DND-41 (cell line): ENCODE measurements at regions not wholly inside any gene's neighbourhood (a gene's known extent, or its start where the extent isn't known, plus 50 kb on each side); places are given as distances from the start of the nearest gene placed in this dataset.

Experiments
- ATAC-seq: fragments of 200-7000 bp; cut with Tn5 transposase; 3 replicates; pipeline ENCODE4 v1.9.1; 2021; ENCODE audit warnings: low read depth; ENCODE audit not compliant: insufficient read depth
- DNase-seq: peaks from one replicate; pipeline ENCODE4 v3.0.0-alpha.2; 2020
- H2AFZ ChIP-seq: 2 replicates; pipeline ENCODE4 v1.6.0; 2012; ENCODE audit warnings: low read depth, low read length
- H3K27ac ChIP-seq: 2 replicates; pipeline ENCODE4 v1.5.1; 2012; ENCODE audit warnings: low read length, inconsistent platforms
- H3K27me3 ChIP-seq: fragments of 200-600 bp; sonication (generic); 2 replicates; pipeline ENCODE4 v1.6.0; 2012; ENCODE audit warnings: low read length, mild to moderate bottlenecking, inconsistent platforms; ENCODE audit not compliant: insufficient read depth, poor library complexity
- H3K36me3 ChIP-seq: 2 replicates; pipeline ENCODE4 v1.5.1; 2012; ENCODE audit warnings: low read length, inconsistent platforms; ENCODE audit not compliant: insufficient read depth
- H3K4me1 ChIP-seq: 2 replicates; pipeline ENCODE4 v1.5.1; 2012; ENCODE audit warnings: mild to moderate bottlenecking, low read length; ENCODE audit not compliant: insufficient read depth
- H3K4me2 ChIP-seq: 2 replicates; pipeline ENCODE4 v1.6.0; 2012; ENCODE audit warnings: mild to moderate bottlenecking, moderate library complexity, low read length, inconsistent platforms; ENCODE audit not compliant: insufficient read depth
- H3K4me3 ChIP-seq, 2 experiments: fragments of 200-600 bp in 1 of 2; shearing (Covaris generic) in 1 of 2; 2 replicates each; pipeline ENCODE4 v1.5.1; 2012 to 2016; ENCODE audit warnings: inconsistent platforms in 2 of 2, low read length in 2 of 2, mild to moderate bottlenecking in 2 of 2, low read depth in 1 of 2, moderate library complexity in 1 of 2
- H3K79me2 ChIP-seq: 2 replicates; pipeline ENCODE4 v1.6.0; 2012; ENCODE audit warnings: low read length, inconsistent platforms; ENCODE audit not compliant: insufficient read depth
- H3K9ac ChIP-seq: 2 replicates; pipeline ENCODE4 v1.6.0; 2012; ENCODE audit warnings: low read depth, mild to moderate bottlenecking, inconsistent platforms, low read length, moderate library complexity
- H3K9me3 ChIP-seq: 2 replicates; pipeline ENCODE4 v1.5.1; 2012; ENCODE audit warnings: low read length, moderate library complexity, mild to moderate bottlenecking, inconsistent platforms; ENCODE audit not compliant: insufficient read depth, severe bottlenecking
- H4K20me1 ChIP-seq: 2 replicates; pipeline ENCODE4 v1.6.0; 2012; ENCODE audit warnings: low read length; ENCODE audit not compliant: insufficient read depth
- CTCF ChIP-seq: IDR thresholded peaks from 2 replicates; pipeline ENCODE4 v1.5.1; 2012; ENCODE audit warnings: borderline replicate concordance, low read length, moderate library complexity, mild to moderate bottlenecking; ENCODE audit not compliant: poor library complexity, severe bottlenecking; ENCODE audit errors: extremely low read depth
- EZH2 ChIP-seq: IDR thresholded peaks from 3 replicates; pipeline ENCODE4 v1.6.1; 2012; ENCODE audit warnings: borderline replicate concordance, low read depth, mild to moderate bottlenecking, moderate library complexity, low read length, inconsistent platforms; ENCODE audit not compliant: severe bottlenecking

DNA sequence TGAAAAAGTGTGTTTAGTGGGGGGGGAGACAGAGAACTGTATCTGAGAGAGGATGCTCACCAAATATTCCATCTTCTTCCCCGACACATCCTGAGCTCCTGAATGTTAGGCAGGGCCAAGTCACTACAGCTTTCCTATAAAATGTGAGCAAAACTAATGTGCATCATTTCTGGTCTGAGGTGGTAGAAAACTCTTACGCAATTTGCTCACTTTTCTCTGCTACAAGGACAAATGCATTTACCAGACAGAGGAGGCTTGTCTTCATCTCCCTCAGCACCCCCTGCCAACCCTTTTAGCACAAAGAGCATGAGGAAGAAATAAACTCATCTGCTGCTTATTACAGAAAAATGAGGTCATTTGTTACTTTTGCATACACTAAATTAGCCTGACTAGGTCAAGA is 554.0 kb downstream of the RNF144A start:
- no peaks in the 10 kb centered on the region for H3K4me1 ChIP-seq
- H3K27me3 ChIP-seq: no peaks in the 10 kb centered on the region
- H3K9me3 ChIP-seq: no peaks in the 10 kb centered on the region
- H3K27ac ChIP-seq: no peak overlapping the region
- H3K4me3 ChIP-seq: no peak overlapping the region
- H3K79me2 ChIP-seq: no peaks in the 10 kb centered on the region
- H4K20me1 ChIP-seq: no peaks in the 10 kb centered on the region
- no peak overlapping the region for H3K4me2 ChIP-seq
- TF ChIP-seq EZH2: no peak
- TF ChIP-seq CTCF: no peak
- no peak for ATAC-seq
- H3K36me3 ChIP-seq: no peaks in the 10 kb centered on the region
- no peak overlapping the region for H3K9ac ChIP-seq
- H2AFZ ChIP-seq: no peak overlapping the region
- no peak for DNase-seq

GRCh38 chr2:7472465-7472864 is 555.3 kb downstream of the RNF144A start:
- H3K9me3 ChIP-seq: no peaks in the 10 kb centered on the region

DNA sequence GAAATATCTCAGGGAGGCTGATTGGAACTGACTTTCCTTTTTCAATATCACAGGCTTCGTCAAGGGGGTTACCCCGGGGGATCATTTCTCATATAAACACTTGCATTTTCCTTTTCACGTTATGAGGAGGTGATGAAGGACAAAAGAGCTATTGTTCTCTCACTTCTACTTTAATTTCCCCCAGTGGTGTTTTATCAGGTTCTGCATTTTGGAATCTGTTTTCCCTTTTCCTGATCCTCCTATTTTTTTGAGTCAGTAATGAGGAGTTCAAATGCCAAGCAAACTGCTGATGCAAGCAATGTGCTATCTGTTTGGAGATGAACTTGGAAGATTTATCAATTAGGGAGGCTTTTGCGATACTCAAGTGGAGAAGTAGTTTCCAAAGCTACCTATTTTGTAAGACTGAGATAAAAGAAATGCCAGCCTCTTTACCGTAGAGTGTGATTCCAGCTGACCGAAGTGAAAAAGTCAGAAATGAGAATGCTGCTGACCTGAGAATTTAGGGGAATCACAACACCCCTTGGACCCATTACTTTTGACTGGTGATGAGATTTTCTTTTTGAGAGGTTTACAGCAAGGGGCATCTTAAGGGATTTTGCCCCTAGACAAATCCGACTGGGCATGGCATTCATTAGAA is 556.0 kb downstream of the RNF144A start:
- no peak overlapping the region for H3K27ac ChIP-seq
- no peaks in the 10 kb centered on the region for H3K9me3 ChIP-seq
- H3K79me2 ChIP-seq: no peaks in the 10 kb centered on the region
- no peaks in the 10 kb centered on the region for H4K20me1 ChIP-seq
- no peak overlapping the region for H3K4me3 ChIP-seq
- H2AFZ ChIP-seq: no peak overlapping the region
- H3K4me1 ChIP-seq: no peaks in the 10 kb centered on the region
- H3K4me2 ChIP-seq: no peak overlapping the region
- DNase-seq: no peak
- no peak overlapping the region for H3K9ac ChIP-seq
- TF ChIP-seq CTCF (no peak), EZH2 (no peak)
- no peaks in the 10 kb centered on the region for H3K36me3 ChIP-seq
- no peak for ATAC-seq
- no peaks in the 10 kb centered on the region for H3K27me3 ChIP-seq

More at GRCh38 chr2:7472465-7472864, 555.3 kb downstream of the RNF144A start:
- DNase-seq: no peak
- TF ChIP-seq CTCF: no peak
- TF ChIP-seq EZH2: no peak
- no peaks in the 10 kb centered on the region for H4K20me1 ChIP-seq
- no peaks in the 10 kb centered on the region for H3K79me2 ChIP-seq
- no peak overlapping the region for H3K27ac ChIP-seq
- no peaks in the 10 kb centered on the region for H3K27me3 ChIP-seq
- ATAC-seq: no peak
- no peaks in the 10 kb centered on the region for H3K4me1 ChIP-seq
- no peak overlapping the region for H3K4me3 ChIP-seq
- no peak overlapping the region for H3K9ac ChIP-seq
- H2AFZ ChIP-seq: no peak overlapping the region
- no peaks in the 10 kb centered on the region for H3K36me3 ChIP-seq
- no peak overlapping the region for H3K4me2 ChIP-seq
